ENCODE measurements at regions not wholly inside any gene's neighbourhood (a gene's known extent, or its start where the extent isn't known, plus 50 kb on each side); places are given as distances from the start of the nearest gene placed in this dataset.

DNA sequence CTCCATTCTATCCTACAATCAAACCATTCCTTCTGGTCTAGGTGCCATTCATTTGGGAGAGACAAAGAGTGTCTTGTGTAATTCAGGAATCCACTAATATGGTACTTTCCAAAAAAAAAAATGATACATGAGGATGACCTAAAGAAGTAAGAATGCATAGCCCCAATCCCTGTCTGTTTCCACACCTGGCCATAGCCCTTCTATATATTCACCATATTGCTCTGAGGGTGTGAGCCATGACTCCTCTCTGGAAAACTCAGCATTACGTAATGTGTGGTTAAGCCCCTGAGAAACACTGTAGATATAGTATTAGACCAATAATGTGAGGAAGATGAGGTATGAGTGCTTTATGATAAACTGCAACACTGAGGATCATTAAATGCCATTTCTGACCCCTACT lies 592.7 kb downstream of the INHBA start:
- TF ChIP-seq CTCF (IDR thresholded peaks at IDR 0.05) (no peak), POLR2A (IDR thresholded peaks at IDR 0.05) (no peak)
